Smooth muscle cell (in vitro differentiated cells): ENCODE measurements at regions not wholly inside any gene's neighbourhood (a gene's known extent, or its start where the extent isn't known, plus 50 kb on each side); places are given as distances from the start of the nearest gene placed in this dataset.

Experiments used
- DNase-seq: peaks from one replicate; lab custom pipeline; 2025; ENCODE audit not compliant: unreplicated experiment; lab: John Stamatoyannopoulos, UW
- H2AFZ ChIP-seq: fragments of 200-600 bp; sonication (generic); 2 replicates; pipeline ENCODE4 v1.6.0; 2016; ENCODE audit warnings: antibody characterized with exemption, low read depth, mild to moderate bottlenecking
- H3F3A ChIP-seq: fragments of 200-600 bp; sonication (generic); 2 replicates; pipeline ENCODE4 v1.6.0; 2017; ENCODE audit warnings: antibody characterized with exemption, low read depth
- H3K27ac ChIP-seq: fragments of 200-600 bp; sonication (generic); 2 replicates; pipeline ENCODE4 v1.5.1; 2016; ENCODE audit warnings: low read depth, mild to moderate bottlenecking
- H3K27me3 ChIP-seq: fragments of 200-600 bp; sonication (generic); 2 replicates; pipeline ENCODE4 v1.6.1; 2016; ENCODE audit warnings: low read depth, mild to moderate bottlenecking
- H3K36me3 ChIP-seq: fragments of 200-600 bp; sonication (generic); 2 replicates; pipeline ENCODE4 v1.5.1; 2016; ENCODE audit warnings: low read depth
- H3K4me1 ChIP-seq: fragments of 200-600 bp; sonication (generic); 2 replicates; pipeline ENCODE4 v1.5.1; 2016; ENCODE audit warnings: low read depth
- H3K4me2 ChIP-seq: fragments of 200-600 bp; sonication (generic); 2 replicates; pipeline ENCODE4 v1.6.0; 2016; ENCODE audit warnings: mild to moderate bottlenecking
- H3K4me3 ChIP-seq: fragments of 200-600 bp; sonication (generic); 2 replicates; pipeline ENCODE4 v1.5.1; 2016; ENCODE audit warnings: mild to moderate bottlenecking
- H3K79me2 ChIP-seq: fragments of 200-600 bp; sonication (generic); 2 replicates; pipeline ENCODE4 v1.6.0; 2016; ENCODE audit warnings: low read depth, mild to moderate bottlenecking
- H3K9ac ChIP-seq: fragments of 200-600 bp; sonication (generic); 2 replicates; pipeline ENCODE4 v1.6.0; 2016; ENCODE audit warnings: low read depth
- H3K9me3 ChIP-seq: fragments of 200-600 bp; sonication (generic); replicated peaks from 2 replicates; pipeline ENCODE4 v1.5.1; 2016; ENCODE audit warnings: low read depth
- H4K20me1 ChIP-seq: fragments of 200-600 bp; sonication (generic); 2 replicates; pipeline ENCODE4 v1.6.0; 2016; ENCODE audit warnings: low read depth
- WGBS: methylation state at CpG from one replicate; pipeline ENCODE4 v1.1.7; 2016; ENCODE audit warnings: low lambda C conversion rate; 5-methylcytosine and 5-hydroxymethylcytosine counted together
- TF ChIP-seq, protein P1 (sequence below): fragments of 200-600 bp; sonication (generic); IDR thresholded peaks from 2 replicates; pipeline ENCODE4 v1.5.1; 2017; ENCODE audit warnings: borderline replicate concordance, mild to moderate bottlenecking, antibody characterized with exemption; ENCODE audit not compliant: insufficient read depth, poor library complexity, severe bottlenecking

DNA sequence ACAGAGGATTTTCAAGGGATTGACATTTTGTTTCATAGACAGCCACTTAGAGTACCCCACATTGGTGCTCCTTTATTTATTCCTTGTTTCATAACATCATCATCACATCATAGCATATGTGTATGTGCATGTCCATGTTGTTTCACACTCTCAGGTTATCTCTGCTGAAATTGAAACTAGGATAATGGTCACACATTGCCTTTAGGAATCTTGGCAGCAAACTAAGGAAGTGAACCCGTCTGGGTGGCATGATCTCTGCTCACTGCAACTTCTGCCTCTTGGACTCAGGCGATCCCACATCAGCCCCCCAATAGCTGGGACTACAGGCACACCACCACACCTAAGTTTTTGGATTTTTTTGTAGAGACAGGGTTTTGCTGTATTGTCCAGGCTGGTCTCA is 234.2 kb upstream of the ANKRD50 start:
- Histone ChIP-seq H3K27me3 (no peaks in the 10 kb centered on the region), H3K4me1 (no peaks in the 10 kb centered on the region), H3K9ac (no peak overlapping the region), H3K79me2 (no peaks in the 10 kb centered on the region), H3K9me3 (no peaks in the 10 kb centered on the region), H4K20me1 (no peaks in the 10 kb centered on the region), H3F3A (no peaks in the 10 kb centered on the region), H3K27ac (no peak overlapping the region), H3K36me3 (no peaks in the 10 kb centered on the region), H3K4me2 (no peak overlapping the region), H3K4me3 (no peak overlapping the region), H2AFZ (no peak overlapping the region)
- 94% methylated on average over 2 of the region's 2 CpGs for WGBS
- TF ChIP-seq, protein P1, sequence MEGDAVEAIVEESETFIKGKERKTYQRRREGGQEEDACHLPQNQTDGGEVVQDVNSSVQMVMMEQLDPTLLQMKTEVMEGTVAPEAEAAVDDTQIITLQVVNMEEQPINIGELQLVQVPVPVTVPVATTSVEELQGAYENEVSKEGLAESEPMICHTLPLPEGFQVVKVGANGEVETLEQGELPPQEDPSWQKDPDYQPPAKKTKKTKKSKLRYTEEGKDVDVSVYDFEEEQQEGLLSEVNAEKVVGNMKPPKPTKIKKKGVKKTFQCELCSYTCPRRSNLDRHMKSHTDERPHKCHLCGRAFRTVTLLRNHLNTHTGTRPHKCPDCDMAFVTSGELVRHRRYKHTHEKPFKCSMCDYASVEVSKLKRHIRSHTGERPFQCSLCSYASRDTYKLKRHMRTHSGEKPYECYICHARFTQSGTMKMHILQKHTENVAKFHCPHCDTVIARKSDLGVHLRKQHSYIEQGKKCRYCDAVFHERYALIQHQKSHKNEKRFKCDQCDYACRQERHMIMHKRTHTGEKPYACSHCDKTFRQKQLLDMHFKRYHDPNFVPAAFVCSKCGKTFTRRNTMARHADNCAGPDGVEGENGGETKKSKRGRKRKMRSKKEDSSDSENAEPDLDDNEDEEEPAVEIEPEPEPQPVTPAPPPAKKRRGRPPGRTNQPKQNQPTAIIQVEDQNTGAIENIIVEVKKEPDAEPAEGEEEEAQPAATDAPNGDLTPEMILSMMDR = no peak
- no peak for DNase-seq

DNA sequence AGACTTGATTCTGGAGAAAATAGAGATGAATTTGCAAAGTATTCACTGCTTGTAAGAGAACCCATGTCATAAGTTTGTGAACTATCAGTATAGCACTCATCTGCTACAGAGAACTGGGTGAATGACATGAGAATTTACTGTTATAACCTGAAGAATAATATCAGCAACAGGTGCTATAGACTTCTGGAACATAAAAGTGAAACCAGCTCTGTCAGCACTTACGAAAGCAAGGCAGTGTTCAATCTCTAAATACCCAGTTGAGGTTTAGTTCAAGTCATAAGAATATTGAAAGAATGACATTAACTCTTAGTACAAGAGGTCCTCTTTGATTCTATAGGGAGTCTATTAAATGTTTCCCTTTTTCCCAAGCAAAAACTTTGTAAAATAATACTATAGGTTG is 232.9 kb upstream of the ANKRD50 start:
- no peak overlapping the region for H2AFZ ChIP-seq
- no peak overlapping the region for H3K27ac ChIP-seq
- 97% methylated on average over 1 of the region's 1 CpG for WGBS
- H3K9ac ChIP-seq = no peak overlapping the region
- H3K79me2 ChIP-seq = no peaks in the 10 kb centered on the region
- H3K4me1 ChIP-seq = no peaks in the 10 kb centered on the region
- no peaks in the 10 kb centered on the region for H4K20me1 ChIP-seq
- TF ChIP-seq, protein P1 = no peak
- H3K4me2 ChIP-seq = no peak overlapping the region
- no peaks in the 10 kb centered on the region for H3K36me3 ChIP-seq
- H3K27me3 ChIP-seq = no peaks in the 10 kb centered on the region
- H3K9me3 ChIP-seq = no peaks in the 10 kb centered on the region
- no peak overlapping the region for H3K4me3 ChIP-seq
- no peak for DNase-seq
- no peaks in the 10 kb centered on the region for H3F3A ChIP-seq

DNA sequence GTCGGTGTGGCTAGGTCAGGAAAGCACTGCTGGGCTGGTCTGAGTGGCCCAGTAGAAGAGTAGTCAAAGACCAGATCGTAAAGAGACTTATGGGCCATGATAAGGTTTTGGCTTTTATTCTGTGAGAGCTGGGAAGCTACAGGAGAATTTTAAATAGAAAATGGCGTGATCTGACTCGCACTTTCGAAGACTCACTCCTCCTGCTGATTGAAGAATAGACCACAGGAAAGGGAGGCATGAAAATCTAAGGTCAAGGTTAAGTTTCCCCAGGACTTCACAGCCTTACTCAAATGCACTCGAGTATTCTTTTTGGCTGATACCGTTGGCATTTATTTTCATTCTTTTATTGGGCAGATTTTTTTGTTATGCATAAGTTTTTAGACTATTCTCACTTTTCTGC is 231.4 kb upstream of the ANKRD50 start:
- Histone ChIP-seq H3K9ac (no peak overlapping the region), H3K4me3 (no peak overlapping the region), H3K27me3 (no peaks in the 10 kb centered on the region), H3K36me3 (no peaks in the 10 kb centered on the region), H3K9me3 (no peaks in the 10 kb centered on the region), H3K27ac (peak overlapping the region; percentile 72), H2AFZ (no peak overlapping the region), H3K4me1 (no peaks in the 10 kb centered on the region), H3F3A (no peaks in the 10 kb centered on the region), H3K4me2 (no peak overlapping the region), H3K79me2 (no peaks in the 10 kb centered on the region), H4K20me1 (no peaks in the 10 kb centered on the region)
- DNase-seq = no peak
- TF ChIP-seq, protein P1 = no peak
- WGBS = 93% methylated on average over 7 of the region's 7 CpGs

DNA sequence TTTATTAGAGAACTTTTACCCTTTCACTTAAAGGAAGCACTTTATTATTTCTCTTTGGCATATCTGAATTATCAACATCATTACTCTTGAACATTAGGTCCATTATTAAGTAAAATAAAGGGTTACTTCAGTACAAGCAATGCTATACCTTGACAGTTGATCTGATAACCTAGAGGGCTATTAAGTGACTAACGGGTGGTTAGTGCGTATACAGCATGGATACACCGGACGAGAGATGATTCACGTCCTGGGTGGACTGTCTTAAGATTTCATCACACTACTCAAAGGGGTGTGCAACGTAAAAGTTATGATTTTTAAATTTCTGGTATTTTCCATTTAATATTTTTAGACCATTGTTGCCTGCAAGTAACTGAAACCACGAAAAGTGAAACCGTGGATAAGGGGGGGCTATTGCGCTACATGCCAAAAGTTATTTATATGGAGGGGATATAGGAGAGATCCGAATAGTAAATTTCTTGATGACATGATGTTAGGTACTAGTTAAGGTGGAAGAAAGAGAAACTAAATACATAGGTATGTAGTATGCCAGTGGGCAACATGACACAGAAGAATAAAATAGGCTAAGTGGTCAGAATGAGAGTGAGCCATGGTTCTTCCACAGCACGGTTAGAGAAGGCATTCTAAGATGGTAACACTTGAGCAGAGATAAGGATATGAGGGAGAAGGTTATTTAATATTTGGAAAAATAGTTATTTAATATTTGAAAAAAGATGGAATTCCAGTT is 230.8 kb upstream of the ANKRD50 start:
- Histone ChIP-seq H3F3A (no peaks in the 10 kb centered on the region), H3K4me3 (no peak overlapping the region), H3K36me3 (no peaks in the 10 kb centered on the region), H3K4me2 (no peak overlapping the region), H2AFZ (no peak overlapping the region), H3K27me3 (no peaks in the 10 kb centered on the region), H3K79me2 (no peaks in the 10 kb centered on the region), H3K9ac (no peak overlapping the region), H3K4me1 (no peaks in the 10 kb centered on the region), H3K27ac (peak overlapping the region; percentile 72), H3K9me3 (no peaks in the 10 kb centered on the region), H4K20me1 (no peaks in the 10 kb centered on the region)
- TF ChIP-seq, protein P1 = no peak
- WGBS = 73% methylated on average over 11 of the region's 11 CpGs
- DNase-seq = no peak
